ENCODE measurements at regions not wholly inside any gene's neighbourhood (a gene's known extent, or its start where the extent isn't known, plus 50 kb on each side); places are given as distances from the start of the nearest gene placed in this dataset.

DNA sequence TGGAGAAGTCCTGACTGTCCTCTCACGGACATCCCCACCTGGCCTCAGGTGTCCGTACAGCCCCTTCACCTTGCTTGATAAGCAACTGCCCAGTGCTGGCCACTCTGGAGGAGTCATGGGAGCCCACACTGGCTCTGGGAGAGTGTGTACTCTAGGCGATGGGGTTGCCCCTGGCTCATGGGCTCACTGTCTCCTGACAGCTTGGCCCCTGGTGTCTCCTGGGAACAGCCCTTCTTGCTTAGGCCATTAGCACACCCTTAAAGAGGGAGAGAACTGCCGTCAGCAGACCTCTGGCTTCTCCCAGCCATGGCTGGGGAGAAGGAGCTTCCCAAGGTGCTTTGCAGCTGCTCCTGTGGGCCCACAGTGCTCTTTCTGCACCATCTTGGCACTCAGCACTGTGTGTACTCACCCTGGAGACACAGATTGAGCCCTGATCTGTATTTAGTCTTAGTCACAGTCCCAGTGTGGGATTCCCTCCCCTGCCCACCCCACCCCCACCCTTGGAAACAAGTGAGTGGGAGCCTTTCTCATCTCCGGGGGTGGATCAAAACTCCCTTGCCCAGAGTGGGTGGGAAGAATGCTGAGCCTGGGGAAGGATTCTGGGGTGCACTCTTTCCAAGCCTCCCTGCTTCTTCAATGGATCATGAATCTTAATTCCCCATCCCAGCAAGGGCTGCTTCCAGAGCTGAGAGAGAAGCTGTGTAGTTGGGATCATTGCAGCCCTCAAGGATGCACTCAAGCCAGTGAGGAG, 83.5 kb upstream of the ADPGK start:
- no peaks in the 10 kb centered on the region for H3K9me3 ChIP-seq (ENCODE audit: control insufficient read depth in 2 of 2, insufficient read depth in 1 of 2, low read length in 1 of 2)
- no peaks in the 10 kb centered on the region for H3K4me1 ChIP-seq (ENCODE audit: control insufficient read depth in 2 of 2, insufficient read depth in 2 of 2, low read length in 2 of 2)
- H3K27me3 ChIP-seq (ENCODE audit: control insufficient read depth in 2 of 2, insufficient read depth in 1 of 2, low read length in 1 of 2) = no peaks in the 10 kb centered on the region
- DNase-seq (ENCODE audit: low read depth in 6 of 9, low spot score in 9 of 9) = no peak
- WGBS = 91% methylated on average over 5 of the region's 5 CpGs
- H3K4me3 ChIP-seq (ENCODE audit: low read length in 2 of 2) = no peak overlapping the region
- H3K27ac ChIP-seq (ENCODE audit: low read depth in 1 of 2, low read length in 1 of 2) = no peak overlapping the region
- no peaks in the 10 kb centered on the region for H3K36me3 ChIP-seq (ENCODE audit: control insufficient read depth in 2 of 2, insufficient read depth in 2 of 2, low read length in 1 of 2)

GRCh38 chr15:72866182-72866581, 82.6 kb upstream of the ADPGK start:
- H3K4me1 ChIP-seq (ENCODE audit: control insufficient read depth in 2 of 2, insufficient read depth in 2 of 2, low read length in 2 of 2) = no peaks in the 10 kb centered on the region
- H3K4me3 ChIP-seq (ENCODE audit: low read length in 2 of 2) = no peak overlapping the region
- no peaks in the 10 kb centered on the region for H3K36me3 ChIP-seq (ENCODE audit: control insufficient read depth in 2 of 2, insufficient read depth in 2 of 2, low read length in 1 of 2)
- no peaks in the 10 kb centered on the region for H3K27me3 ChIP-seq (ENCODE audit: control insufficient read depth in 2 of 2, insufficient read depth in 1 of 2, low read length in 1 of 2)
- no peak overlapping the region for H3K27ac ChIP-seq (ENCODE audit: low read depth in 1 of 2, low read length in 1 of 2)
- DNase-seq (ENCODE audit: low read depth in 6 of 9, low spot score in 9 of 9) = no peak
- no peaks in the 10 kb centered on the region for H3K9me3 ChIP-seq (ENCODE audit: control insufficient read depth in 2 of 2, insufficient read depth in 1 of 2, low read length in 1 of 2)

DNA sequence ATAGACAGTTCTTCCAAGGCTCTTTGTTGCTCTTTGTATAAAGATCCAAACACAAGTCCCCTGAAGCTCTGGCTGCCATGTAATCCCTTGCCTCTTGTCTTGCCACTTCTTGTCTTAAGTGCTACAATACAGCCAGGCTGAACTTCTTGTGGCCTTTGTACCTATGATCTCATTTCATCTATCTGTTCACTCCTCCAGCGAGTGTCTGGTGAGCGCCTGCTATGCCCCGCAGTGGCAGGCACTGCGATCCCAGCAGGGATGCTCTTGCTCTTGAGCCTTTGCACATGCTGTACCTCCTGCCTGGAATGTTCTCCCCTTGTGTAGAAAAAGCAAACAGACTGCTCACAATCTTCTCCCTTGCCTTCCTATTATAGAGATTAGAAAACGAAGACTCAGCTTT, 81.9 kb upstream of the ADPGK start:
- Histone ChIP-seq H3K36me3 (ENCODE audit: control insufficient read depth in 2 of 2, insufficient read depth in 2 of 2, low read length in 1 of 2) (no peaks in the 10 kb centered on the region), H3K4me3 (ENCODE audit: low read length in 2 of 2) (no peak overlapping the region), H3K9me3 (ENCODE audit: control insufficient read depth in 2 of 2, insufficient read depth in 1 of 2, low read length in 1 of 2) (no peaks in the 10 kb centered on the region), H3K27me3 (ENCODE audit: control insufficient read depth in 2 of 2, insufficient read depth in 1 of 2, low read length in 1 of 2) (no peaks in the 10 kb centered on the region), H3K4me1 (ENCODE audit: control insufficient read depth in 2 of 2, insufficient read depth in 2 of 2, low read length in 2 of 2) (no peaks in the 10 kb centered on the region), H3K27ac (ENCODE audit: low read depth in 1 of 2, low read length in 1 of 2) (no peak overlapping the region)
- DNase-seq (ENCODE audit: low read depth in 6 of 9, low spot score in 9 of 9) = no peak
- 93% methylated on average over 5 of the region's 5 CpGs for WGBS

DNA sequence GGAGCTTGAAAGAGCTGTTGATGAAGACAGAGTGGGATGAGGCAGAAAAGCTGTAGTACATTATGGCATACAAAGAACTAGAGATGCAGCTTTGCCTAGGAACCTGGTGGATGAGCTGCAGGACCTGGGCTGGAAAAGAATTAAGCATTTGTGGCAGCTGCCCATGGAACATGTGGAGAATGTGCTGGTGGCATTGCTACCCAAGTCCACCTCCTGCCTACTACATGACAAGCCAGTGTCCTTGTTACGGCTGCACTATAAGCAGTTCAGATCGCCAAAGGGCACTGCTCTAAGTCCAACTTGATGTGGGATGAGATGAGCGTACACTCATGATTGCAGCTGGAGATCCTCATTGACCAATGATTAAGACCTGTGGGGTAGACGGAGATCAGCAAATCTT, 81.1 kb upstream of the ADPGK start:
- Histone ChIP-seq H3K9me3 (ENCODE audit: control insufficient read depth in 2 of 2, insufficient read depth in 1 of 2, low read length in 1 of 2) (no peaks in the 10 kb centered on the region), H3K27ac (ENCODE audit: low read depth in 1 of 2, low read length in 1 of 2) (no peak overlapping the region), H3K4me1 (ENCODE audit: control insufficient read depth in 2 of 2, insufficient read depth in 2 of 2, low read length in 2 of 2) (no peaks in the 10 kb centered on the region), H3K4me3 (ENCODE audit: low read length in 2 of 2) (no peak overlapping the region), H3K27me3 (ENCODE audit: control insufficient read depth in 2 of 2, insufficient read depth in 1 of 2, low read length in 1 of 2) (no peaks in the 10 kb centered on the region), H3K36me3 (ENCODE audit: control insufficient read depth in 2 of 2, insufficient read depth in 2 of 2, low read length in 1 of 2) (no peaks in the 10 kb centered on the region)
- 97% methylated on average over 4 of the region's 4 CpGs for WGBS
- DNase-seq (ENCODE audit: low read depth in 6 of 9, low spot score in 9 of 9) = no peak

GRCh38 chr15:72861354-72861910, 77.9 kb upstream of the ADPGK start:
- Histone ChIP-seq H3K4me1 (ENCODE audit: control insufficient read depth in 2 of 2, insufficient read depth in 2 of 2, low read length in 2 of 2) (no peaks in the 10 kb centered on the region), H3K27me3 (ENCODE audit: control insufficient read depth in 2 of 2, insufficient read depth in 1 of 2, low read length in 1 of 2) (no peaks in the 10 kb centered on the region), H3K36me3 (ENCODE audit: control insufficient read depth in 2 of 2, insufficient read depth in 2 of 2, low read length in 1 of 2) (no peaks in the 10 kb centered on the region), H3K9me3 (ENCODE audit: control insufficient read depth in 2 of 2, insufficient read depth in 1 of 2, low read length in 1 of 2) (no peaks in the 10 kb centered on the region), H3K4me3 (ENCODE audit: low read length in 2 of 2) (no peak overlapping the region), H3K27ac (ENCODE audit: low read depth in 1 of 2, low read length in 1 of 2) (no peak overlapping the region)
- WGBS = 95% methylated on average over 2 of the region's 2 CpGs
- DNase-seq (ENCODE audit: low read depth in 6 of 9, low spot score in 9 of 9) = no peak

- H3K4me1 ChIP-seq (ENCODE audit: control insufficient read depth in 2 of 2, insufficient read depth in 2 of 2, low read length in 2 of 2) = no peaks in the 10 kb centered on the region
- no peak for DNase-seq (ENCODE audit: low read depth in 6 of 9, low spot score in 9 of 9)
- H3K27ac ChIP-seq (ENCODE audit: low read depth in 1 of 2, low read length in 1 of 2) = no peak overlapping the region
- no peak overlapping the region for H3K4me3 ChIP-seq (ENCODE audit: low read length in 2 of 2)
- H3K36me3 ChIP-seq (ENCODE audit: control insufficient read depth in 2 of 2, insufficient read depth in 2 of 2, low read length in 1 of 2) = no peaks in the 10 kb centered on the region
- WGBS = 85% methylated on average over 9 of the region's 9 CpGs
- H3K27me3 ChIP-seq (ENCODE audit: control insufficient read depth in 2 of 2, insufficient read depth in 1 of 2, low read length in 1 of 2) = no peaks in the 10 kb centered on the region
- no peaks in the 10 kb centered on the region for H3K9me3 ChIP-seq (ENCODE audit: control insufficient read depth in 2 of 2, insufficient read depth in 1 of 2, low read length in 1 of 2)
These were observed 76.2 kb upstream of the ADPGK start for GRCh38 chr15:72859757-72860145.

DNA sequence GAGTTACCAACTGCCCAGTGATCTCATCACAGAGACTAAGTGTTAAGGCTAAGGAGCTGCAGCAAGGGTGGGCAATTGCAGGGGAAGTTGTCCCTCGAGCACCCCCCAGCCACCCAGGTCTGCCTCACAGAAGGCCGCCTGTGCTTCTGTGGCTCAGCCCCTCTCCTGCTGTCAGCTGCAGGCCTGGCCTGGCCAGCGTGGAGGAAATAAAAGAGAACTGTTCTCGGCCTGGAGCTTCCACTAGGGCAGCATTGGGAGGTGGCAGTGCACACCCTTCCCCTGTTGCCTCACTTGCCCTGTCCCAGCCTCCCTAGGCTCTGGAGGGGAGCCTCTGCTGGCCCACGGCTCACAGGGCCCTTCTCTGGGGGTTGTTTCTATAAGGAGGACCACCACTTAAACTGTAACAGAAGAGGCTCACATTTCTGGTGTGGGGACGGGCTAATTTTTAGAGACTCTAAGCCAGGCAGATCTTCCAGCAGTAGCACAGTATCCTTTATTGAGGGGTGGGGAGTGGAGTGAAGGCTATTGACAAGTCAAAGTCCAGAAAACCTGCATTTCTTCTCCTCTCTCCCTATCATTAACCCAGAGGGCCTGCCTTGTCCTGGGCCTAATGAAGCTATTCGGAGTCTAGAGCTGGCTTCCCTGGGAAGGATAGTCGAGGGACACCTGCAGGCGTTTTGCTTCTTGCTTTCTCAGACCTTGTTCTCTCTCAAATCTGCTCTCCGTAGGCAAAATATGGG, 75.6 kb upstream of the ADPGK start:
- 86% methylated on average over 10 of the region's 10 CpGs for WGBS
- no peaks in the 10 kb centered on the region for H3K4me1 ChIP-seq (ENCODE audit: control insufficient read depth in 2 of 2, insufficient read depth in 2 of 2, low read length in 2 of 2)
- H3K4me3 ChIP-seq (ENCODE audit: low read length in 2 of 2) = no peak overlapping the region
- no peaks in the 10 kb centered on the region for H3K9me3 ChIP-seq (ENCODE audit: control insufficient read depth in 2 of 2, insufficient read depth in 1 of 2, low read length in 1 of 2)
- no peaks in the 10 kb centered on the region for H3K27me3 ChIP-seq (ENCODE audit: control insufficient read depth in 2 of 2, insufficient read depth in 1 of 2, low read length in 1 of 2)
- DNase-seq (ENCODE audit: low read depth in 6 of 9, low spot score in 9 of 9) = no peak
- H3K36me3 ChIP-seq (ENCODE audit: control insufficient read depth in 2 of 2, insufficient read depth in 2 of 2, low read length in 1 of 2) = no peaks in the 10 kb centered on the region
- no peak overlapping the region for H3K27ac ChIP-seq (ENCODE audit: low read depth in 1 of 2, low read length in 1 of 2)

- no peaks in the 10 kb centered on the region for H3K27me3 ChIP-seq (ENCODE audit: control insufficient read depth in 2 of 2, insufficient read depth in 1 of 2, low read length in 1 of 2)
- no peak overlapping the region for H3K4me3 ChIP-seq (ENCODE audit: low read length in 2 of 2)
- H3K4me1 ChIP-seq (ENCODE audit: control insufficient read depth in 2 of 2, insufficient read depth in 2 of 2, low read length in 2 of 2) = no peaks in the 10 kb centered on the region
- no peaks in the 10 kb centered on the region for H3K36me3 ChIP-seq (ENCODE audit: control insufficient read depth in 2 of 2, insufficient read depth in 2 of 2, low read length in 1 of 2)
- no peak overlapping the region for H3K27ac ChIP-seq (ENCODE audit: low read depth in 1 of 2, low read length in 1 of 2)
- WGBS = 94% methylated on average over 2 of the region's 2 CpGs
- no peaks in the 10 kb centered on the region for H3K9me3 ChIP-seq (ENCODE audit: control insufficient read depth in 2 of 2, insufficient read depth in 1 of 2, low read length in 1 of 2)
- DNase-seq (ENCODE audit: low read depth in 6 of 9, low spot score in 9 of 9) = no peak
These were observed 74.6 kb upstream of the ADPGK start for GRCh38 chr15:72858205-72858604.

GRCh38 chr15:72857331-72858063, 73.9 kb upstream of the ADPGK start:
- WGBS = 87% methylated on average over 9 of the region's 9 CpGs
- Histone ChIP-seq H3K9me3 (ENCODE audit: control insufficient read depth in 2 of 2, insufficient read depth in 1 of 2, low read length in 1 of 2) (no peaks in the 10 kb centered on the region), H3K4me1 (ENCODE audit: control insufficient read depth in 2 of 2, insufficient read depth in 2 of 2, low read length in 2 of 2) (no peaks in the 10 kb centered on the region), H3K27me3 (ENCODE audit: control insufficient read depth in 2 of 2, insufficient read depth in 1 of 2, low read length in 1 of 2) (no peaks in the 10 kb centered on the region), H3K36me3 (ENCODE audit: control insufficient read depth in 2 of 2, insufficient read depth in 2 of 2, low read length in 1 of 2) (no peaks in the 10 kb centered on the region), H3K27ac (ENCODE audit: low read depth in 1 of 2, low read length in 1 of 2) (no peak overlapping the region), H3K4me3 (ENCODE audit: low read length in 2 of 2) (no peak overlapping the region)
- DNase-seq (ENCODE audit: low read depth in 6 of 9, low spot score in 9 of 9) = no peak

Data from thymus (tissue), 11 donors.